Trophoblast cell (in vitro differentiated cells and primary cell): ENCODE measurements at regions not wholly inside any gene's neighbourhood (a gene's known extent, or its start where the extent isn't known, plus 50 kb on each side); places are given as distances from the start of the nearest gene placed in this dataset.

ENCODE experiments used
- DNase-seq, 2 donors: peaks; one replicate each; pipeline ENCODE4 v3.0.0-alpha.2; 2016
- H2AFZ ChIP-seq: 2 replicates; pipeline ENCODE4 v1.6.1; 2013; ENCODE audit warnings: low read length, moderate library complexity, mild to moderate bottlenecking; ENCODE audit not compliant: insufficient read depth, poor library complexity
- H2AK5ac ChIP-seq: 2 replicates; pipeline ENCODE4 v1.6.1; 2013; ENCODE audit warnings: mild to moderate bottlenecking, low read length
- H2BK120ac ChIP-seq: 2 replicates; pipeline ENCODE4 v1.6.1; 2013; ENCODE audit warnings: low read length, mild to moderate bottlenecking, moderate library complexity; ENCODE audit not compliant: insufficient read depth, poor library complexity
- H2BK12ac ChIP-seq: 2 replicates; pipeline ENCODE4 v1.6.1; 2013; ENCODE audit warnings: mild to moderate bottlenecking, low read length, moderate library complexity
- H2BK5ac ChIP-seq: 2 replicates; pipeline ENCODE4 v1.6.1; 2013; ENCODE audit warnings: low read length, low read depth, moderate library complexity, mild to moderate bottlenecking; ENCODE audit not compliant: poor library complexity
- H3K14ac ChIP-seq: 2 replicates; pipeline ENCODE4 v1.6.1; 2013; ENCODE audit warnings: mild to moderate bottlenecking, low read length
- H3K18ac ChIP-seq: 2 replicates; pipeline ENCODE4 v1.6.1; 2013; ENCODE audit warnings: mild to moderate bottlenecking, low read length
- H3K23ac ChIP-seq: 2 replicates; pipeline ENCODE4 v1.6.1; 2013; ENCODE audit warnings: low read length
- H3K27ac ChIP-seq: 2 replicates; pipeline ENCODE4 v1.5.1; 2013; ENCODE audit warnings: low read depth, mild to moderate bottlenecking, inconsistent platforms, low read length, moderate library complexity
- H3K27me3 ChIP-seq: 2 replicates; pipeline ENCODE4 v1.6.1; 2013; ENCODE audit warnings: inconsistent platforms, mild to moderate bottlenecking, low read length, moderate library complexity; ENCODE audit not compliant: insufficient read depth
- H3K36me3 ChIP-seq, 2 experiments: 1 replicate in 1 of 2; 2 replicates in 1 of 2; pipeline ENCODE4 v1.6.1; 2013; ENCODE audit warnings: low read length in 2 of 2, mild to moderate bottlenecking in 2 of 2, moderate library complexity in 1 of 2; ENCODE audit not compliant: insufficient read depth in 2 of 2, control insufficient read depth in 1 of 2
- H3K4ac ChIP-seq: 2 replicates; pipeline ENCODE4 v1.6.1; 2013; ENCODE audit warnings: low read depth, mild to moderate bottlenecking, low read length, moderate library complexity
- H3K4me1 ChIP-seq, 2 experiments: 1 replicate in 1 of 2; 2 replicates in 1 of 2; pipeline ENCODE4 v1.6.1; 2013; ENCODE audit warnings: low read length in 2 of 2, mild to moderate bottlenecking in 2 of 2, moderate library complexity in 1 of 2; ENCODE audit not compliant: insufficient read depth in 2 of 2, control insufficient read depth in 1 of 2
- H3K4me2 ChIP-seq: 2 replicates; pipeline ENCODE4 v1.6.1; 2013; ENCODE audit warnings: inconsistent platforms, mild to moderate bottlenecking, low read length, moderate library complexity
- H3K4me3 ChIP-seq: 2 replicates; pipeline ENCODE4 v1.5.1; 2013; ENCODE audit warnings: mild to moderate bottlenecking, low read depth, low read length, inconsistent platforms
- H3K79me1 ChIP-seq: one replicate; pipeline ENCODE4 v1.6.1; 2013; ENCODE audit warnings: low read length
- H3K79me2 ChIP-seq: 2 replicates; pipeline ENCODE4 v1.6.1; 2013; ENCODE audit warnings: low read length, mild to moderate bottlenecking; ENCODE audit not compliant: control insufficient read depth, insufficient read depth, poor library complexity
- H3K9ac ChIP-seq: 2 replicates; pipeline ENCODE4 v1.6.1; 2013; ENCODE audit warnings: mild to moderate bottlenecking, low read length
- H3K9me3 ChIP-seq: 2 replicates; pipeline ENCODE4 v1.6.1; 2013; ENCODE audit warnings: low read depth, mild to moderate bottlenecking, control low read depth, inconsistent platforms, low read length; ENCODE audit not compliant: insufficient read depth
- H4K12ac ChIP-seq: 2 replicates; pipeline ENCODE4 v1.6.1; 2013; ENCODE audit warnings: low read depth, mild to moderate bottlenecking, low read length, moderate library complexity
- H4K8ac ChIP-seq: 2 replicates; pipeline ENCODE4 v1.6.1; 2013; ENCODE audit warnings: low read depth, mild to moderate bottlenecking, low read length, moderate library complexity
- H4K91ac ChIP-seq: one replicate; pipeline ENCODE4 v1.6.1; 2013; ENCODE audit warnings: low read depth, mild to moderate bottlenecking, low read length, moderate library complexity
- WGBS: extraction: QIAGEN DNeasy Blood & Tissue Kit; methylation state at CpG from one replicate; pipeline ENCODE4 v1.1.7; 2013; ENCODE audit warnings: missing lambda C conversion rate; ENCODE audit not compliant: insufficient read length, insufficient coverage; ENCODE audit errors: extremely low coverage; 5-methylcytosine and 5-hydroxymethylcytosine counted together

DNA sequence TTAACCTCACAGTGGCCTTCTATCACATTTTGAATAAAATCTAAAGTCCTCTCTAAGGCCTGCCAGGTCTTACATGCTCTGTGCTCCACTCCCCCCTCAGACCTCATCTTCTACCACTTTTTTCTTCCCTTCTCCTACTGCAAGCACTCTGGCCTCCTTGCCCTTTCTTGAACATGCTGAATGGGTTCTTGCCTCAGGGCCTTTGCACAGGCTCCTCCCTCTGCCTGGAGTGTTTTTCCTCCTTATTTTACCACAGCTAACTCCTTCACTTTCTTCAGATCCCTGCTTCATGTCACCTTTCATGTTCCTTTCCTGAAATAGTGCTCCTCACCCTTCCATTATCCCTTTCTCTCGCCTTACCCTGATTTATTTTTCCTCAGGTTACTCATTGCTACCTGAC is 97.9 kb upstream of the FOXP4 start:
- Histone ChIP-seq H3K9ac (no peak overlapping the region), H3K9me3 (no peaks in the 10 kb centered on the region), H3K4me3 (no peak overlapping the region), H3K4me1 (no peaks in the 10 kb centered on the region), H3K4ac (no peak overlapping the region), H4K12ac (no peak overlapping the region), H3K27me3 (no peaks in the 10 kb centered on the region), H3K4me2 (no peak overlapping the region), H3K18ac (no peak overlapping the region), H2AK5ac (no peak overlapping the region), H3K79me1 (no peaks in the 10 kb centered on the region), H4K91ac (no peak overlapping the region), H3K14ac (no peak overlapping the region), H2AFZ (no peak overlapping the region), H2BK12ac (no peak overlapping the region), H3K27ac (no peak overlapping the region), H4K8ac (no peak overlapping the region), H3K23ac (no peak overlapping the region), H2BK120ac (no peak overlapping the region), H3K79me2 (no peaks in the 10 kb centered on the region), H2BK5ac (no peak overlapping the region), H3K36me3 (no peaks in the 10 kb centered on the region)
- no CpG with 5 or more reads among the region's 1 CpG for WGBS
- DNase-seq: no peak

GRCh38 chr6:41449399-41450245 is 96.6 kb upstream of the FOXP4 start:
- DNase-seq: no peak
- Histone ChIP-seq H4K91ac (no peak overlapping the region), H3K9me3 (no peaks in the 10 kb centered on the region), H2BK120ac (no peak overlapping the region), H3K18ac (no peak overlapping the region), H3K27me3 (no peaks in the 10 kb centered on the region), H3K4me2 (no peak overlapping the region), H2BK5ac (no peak overlapping the region), H2BK12ac (no peak overlapping the region), H3K23ac (no peak overlapping the region), H3K4me3 (no peak overlapping the region), H4K12ac (no peak overlapping the region), H4K8ac (no peak overlapping the region), H2AFZ (no peak overlapping the region), H3K36me3 (no peaks in the 10 kb centered on the region), H3K79me1 (no peaks in the 10 kb centered on the region), H3K4ac (no peak overlapping the region), H3K27ac (no peak overlapping the region), H3K14ac (no peak overlapping the region), H2AK5ac (no peak overlapping the region), H3K9ac (no peak overlapping the region), H3K4me1 (no peaks in the 10 kb centered on the region), H3K79me2 (no peaks in the 10 kb centered on the region)
- no CpG with 5 or more reads among the region's 8 CpGs for WGBS

GRCh38 chr6:41450581-41450980 is 95.6 kb upstream of the FOXP4 start:
- H2BK5ac ChIP-seq: no peak overlapping the region
- no peak overlapping the region for H3K18ac ChIP-seq
- no peak overlapping the region for H4K91ac ChIP-seq
- no peak overlapping the region for H4K8ac ChIP-seq
- H2BK120ac ChIP-seq: no peak overlapping the region
- H3K79me2 ChIP-seq: no peaks in the 10 kb centered on the region
- no peak overlapping the region for H3K14ac ChIP-seq
- H3K23ac ChIP-seq: no peak overlapping the region
- no peak overlapping the region for H3K4me2 ChIP-seq
- no peak overlapping the region for H2AFZ ChIP-seq
- no peak overlapping the region for H3K4ac ChIP-seq
- no peaks in the 10 kb centered on the region for H3K79me1 ChIP-seq
- H4K12ac ChIP-seq: no peak overlapping the region
- no peak overlapping the region for H3K27ac ChIP-seq
- no CpG with 5 or more reads among the region's 13 CpGs for WGBS
- H3K9me3 ChIP-seq: no peaks in the 10 kb centered on the region
- H3K36me3 ChIP-seq: no peaks in the 10 kb centered on the region
- peaks cover 1% of the 10 kb centered on the region in 2 experiments for H3K4me1 ChIP-seq
- no peaks in the 10 kb centered on the region for H3K27me3 ChIP-seq
- H2BK12ac ChIP-seq: no peak overlapping the region
- H3K9ac ChIP-seq: no peak overlapping the region
- no peak for DNase-seq
- H3K4me3 ChIP-seq: no peak overlapping the region
- no peak overlapping the region for H2AK5ac ChIP-seq

GRCh38 chr6:41451039-41451438 is 95.1 kb upstream of the FOXP4 start:
- Histone ChIP-seq H2BK120ac (no peak overlapping the region), H3K4ac (no peak overlapping the region), H3K23ac (no peak overlapping the region), H2BK5ac (no peak overlapping the region), H3K9me3 (no peaks in the 10 kb centered on the region), H3K4me3 (no peak overlapping the region), H3K18ac (no peak overlapping the region), H3K36me3 (no peaks in the 10 kb centered on the region), H3K79me1 (no peaks in the 10 kb centered on the region), H3K27ac (no peak overlapping the region), H3K4me2 (no peak overlapping the region), H4K8ac (no peak overlapping the region), H4K12ac (no peak overlapping the region), H3K27me3 (no peaks in the 10 kb centered on the region), H2AK5ac (no peak overlapping the region), H3K4me1 (peaks cover 4 to 6% of the 10 kb centered on the region in 2 experiments), H3K14ac (no peak overlapping the region), H3K9ac (no peak overlapping the region), H4K91ac (no peak overlapping the region), H2AFZ (no peak overlapping the region), H2BK12ac (no peak overlapping the region), H3K79me2 (no peaks in the 10 kb centered on the region)
- no CpG with 5 or more reads among the region's 9 CpGs for WGBS
- no peak for DNase-seq
